Panc1 (cell line): ENCODE measurements at regions not wholly inside any gene's neighbourhood (a gene's known extent, or its start where the extent isn't known, plus 50 kb on each side); places are given as distances from the start of the nearest gene placed in this dataset.
A peak's percentile ranks its signal among the peaks of the same experiment; 100 is the strongest.

Experiments
- ATAC-seq: fragments of 200-7000 bp; cut with Tn5 transposase; 2 replicates; pipeline ENCODE4 v1.9.1; 2020; ENCODE audit warnings: mild to moderate bottlenecking, moderate library complexity
- BruUV-seq: library from RNA; stranded (reverse); fragments of 400-500 nt; replicated peaks from 2 replicates; lab custom pipeline; 2021; lab: Mats Ljungman, UMichigan
- CTCF ChIA-PET: fragments of 300-600 bp; sonication (Branson Sonifier 250); formaldehyde crosslinking; loops from one replicate; lab custom pipeline; 2022; ENCODE audit warnings: antibody characterized with exemption; lab: Charles Lee
- POLR2A ChIA-PET: fragments of 300-600 bp; sonication (Branson Sonifier 250); formaldehyde crosslinking; loops from one replicate; lab custom pipeline; 2022; ENCODE audit warnings: antibody characterized with exemption; lab: Charles Lee
- DNase-seq: peaks from one replicate; pipeline ENCODE4 v3.0.0-alpha.2; 2010; ENCODE audit warnings: low read depth, low spot score
- H3K27ac ChIP-seq: 2 replicates; pipeline ENCODE4 v1.5.1; 2011; ENCODE audit warnings: mild to moderate bottlenecking, low read length, inconsistent platforms
- H3K27me3 ChIP-seq: fragments of 200-500 bp; sonication (Bioruptor generic); 2 replicates; pipeline ENCODE4 v1.6.0; 2014; ENCODE audit warnings: low read length, inconsistent platforms; ENCODE audit not compliant: control insufficient read depth, insufficient read depth
- H3K36me3 ChIP-seq: fragments of 200-500 bp; sonication (Bioruptor generic); 2 replicates; pipeline ENCODE4 v1.5.1; 2014; ENCODE audit warnings: inconsistent platforms, mild to moderate bottlenecking, low read length, moderate library complexity; ENCODE audit not compliant: control insufficient read depth, insufficient read depth
- H3K4me1 ChIP-seq: 2 replicates; pipeline ENCODE4 v1.5.1; 2011; ENCODE audit warnings: inconsistent platforms, mild to moderate bottlenecking, low read length, moderate library complexity; ENCODE audit not compliant: control insufficient read depth, insufficient read depth
- H3K4me3 ChIP-seq, 2 experiments: 2 replicates each; pipeline ENCODE4 v1.5.1; 2011 to 2012; ENCODE audit warnings: low read depth in 2 of 2, low read length in 2 of 2, mild to moderate bottlenecking in 2 of 2, inconsistent platforms in 1 of 2, moderate library complexity in 1 of 2
- H3K9me3 ChIP-seq: fragments of 200-500 bp; sonication (Bioruptor generic); 2 replicates; pipeline ENCODE4 v1.5.1; 2014; ENCODE audit warnings: low read depth, mild to moderate bottlenecking, inconsistent platforms, low read length, moderate library complexity; ENCODE audit not compliant: control insufficient read depth, insufficient read depth
- POLR2AphosphoS5 ChIP-seq: IDR thresholded peaks from 2 replicates; pipeline ENCODE4 v1.6.1; 2012; ENCODE audit warnings: mild to moderate bottlenecking, low read depth, low read length, moderate library complexity
- SIN3A ChIP-seq: IDR thresholded peaks from 2 replicates; pipeline ENCODE4 v1.6.1; 2012; ENCODE audit warnings: low read depth, mild to moderate bottlenecking, low read length, moderate library complexity, borderline replicate concordance; ENCODE audit not compliant: insufficient read depth
- TCF7L2 ChIP-seq: IDR thresholded peaks from 2 replicates; pipeline ENCODE4 v1.6.1; 2011; ENCODE audit warnings: mild to moderate bottlenecking, low read depth, low read length, inconsistent platforms
- in situ Hi-C: cut with HindIII; loops from 2 replicates; pipeline ENCODE4 v1.10.0; 2016; ENCODE audit warnings: low sequenced_read_pairs, low pct_unique_long_range_greater_than_20kb
- intact Hi-C: fragments of 100-400 bp; cut with micrococcal nuclease; formaldehyde crosslinking; loops from one replicate; pipeline ENCODE4 v1.10.0; 2022; ENCODE audit not compliant: unreplicated experiment
- TF ChIP-seq, protein P1 (sequence below): fragments of 450-650 bp; IDR thresholded peaks from 2 replicates; pipeline ENCODE4 v1.5.1; 2017; ENCODE audit warnings: mild to moderate bottlenecking
- TF ChIP-seq, protein P2 (sequence below), 2 experiments: IDR thresholded peaks; 2 replicates each; pipeline ENCODE4 v1.6.1; 2011 to 2012; ENCODE audit warnings: low read depth in 2 of 2, control low read depth in 1 of 2, low read length in 1 of 2, mild to moderate bottlenecking in 1 of 2, moderate library complexity in 1 of 2; ENCODE audit not compliant: insufficient read depth in 1 of 2

DNA sequence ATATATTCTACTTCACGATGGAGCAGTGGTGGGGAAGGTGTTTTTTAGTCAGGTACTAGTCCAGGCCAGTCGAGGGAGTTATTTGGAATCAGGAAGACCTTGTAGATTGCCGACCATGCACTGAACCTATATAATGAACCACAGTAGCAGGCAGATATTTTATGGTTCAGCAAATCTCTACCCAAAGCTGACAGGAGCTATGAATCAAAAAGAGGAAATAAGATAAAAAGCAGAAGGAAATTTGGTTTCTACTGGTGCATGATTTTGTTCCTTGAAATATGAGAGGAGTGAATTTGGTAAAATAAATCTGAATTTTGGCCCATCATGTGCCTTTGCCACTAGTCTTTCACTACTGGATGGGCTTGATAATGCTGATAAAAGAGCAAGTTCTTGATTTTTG lies 924.3 kb upstream of the DIAPH2 start:
- Histone ChIP-seq H3K27ac (no peak overlapping the region), H3K27me3 (no peaks in the 10 kb centered on the region), H3K9me3 (no peaks in the 10 kb centered on the region), H3K36me3 (no peaks in the 10 kb centered on the region), H3K4me1 (no peaks in the 10 kb centered on the region), H3K4me3 (no peak overlapping the region)
- intact Hi-C loops (no loop called here), in situ Hi-C loops (no loop called here)
- TF ChIP-seq, protein P1, sequence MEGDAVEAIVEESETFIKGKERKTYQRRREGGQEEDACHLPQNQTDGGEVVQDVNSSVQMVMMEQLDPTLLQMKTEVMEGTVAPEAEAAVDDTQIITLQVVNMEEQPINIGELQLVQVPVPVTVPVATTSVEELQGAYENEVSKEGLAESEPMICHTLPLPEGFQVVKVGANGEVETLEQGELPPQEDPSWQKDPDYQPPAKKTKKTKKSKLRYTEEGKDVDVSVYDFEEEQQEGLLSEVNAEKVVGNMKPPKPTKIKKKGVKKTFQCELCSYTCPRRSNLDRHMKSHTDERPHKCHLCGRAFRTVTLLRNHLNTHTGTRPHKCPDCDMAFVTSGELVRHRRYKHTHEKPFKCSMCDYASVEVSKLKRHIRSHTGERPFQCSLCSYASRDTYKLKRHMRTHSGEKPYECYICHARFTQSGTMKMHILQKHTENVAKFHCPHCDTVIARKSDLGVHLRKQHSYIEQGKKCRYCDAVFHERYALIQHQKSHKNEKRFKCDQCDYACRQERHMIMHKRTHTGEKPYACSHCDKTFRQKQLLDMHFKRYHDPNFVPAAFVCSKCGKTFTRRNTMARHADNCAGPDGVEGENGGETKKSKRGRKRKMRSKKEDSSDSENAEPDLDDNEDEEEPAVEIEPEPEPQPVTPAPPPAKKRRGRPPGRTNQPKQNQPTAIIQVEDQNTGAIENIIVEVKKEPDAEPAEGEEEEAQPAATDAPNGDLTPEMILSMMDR: no peak
- TF ChIP-seq, protein P2, sequence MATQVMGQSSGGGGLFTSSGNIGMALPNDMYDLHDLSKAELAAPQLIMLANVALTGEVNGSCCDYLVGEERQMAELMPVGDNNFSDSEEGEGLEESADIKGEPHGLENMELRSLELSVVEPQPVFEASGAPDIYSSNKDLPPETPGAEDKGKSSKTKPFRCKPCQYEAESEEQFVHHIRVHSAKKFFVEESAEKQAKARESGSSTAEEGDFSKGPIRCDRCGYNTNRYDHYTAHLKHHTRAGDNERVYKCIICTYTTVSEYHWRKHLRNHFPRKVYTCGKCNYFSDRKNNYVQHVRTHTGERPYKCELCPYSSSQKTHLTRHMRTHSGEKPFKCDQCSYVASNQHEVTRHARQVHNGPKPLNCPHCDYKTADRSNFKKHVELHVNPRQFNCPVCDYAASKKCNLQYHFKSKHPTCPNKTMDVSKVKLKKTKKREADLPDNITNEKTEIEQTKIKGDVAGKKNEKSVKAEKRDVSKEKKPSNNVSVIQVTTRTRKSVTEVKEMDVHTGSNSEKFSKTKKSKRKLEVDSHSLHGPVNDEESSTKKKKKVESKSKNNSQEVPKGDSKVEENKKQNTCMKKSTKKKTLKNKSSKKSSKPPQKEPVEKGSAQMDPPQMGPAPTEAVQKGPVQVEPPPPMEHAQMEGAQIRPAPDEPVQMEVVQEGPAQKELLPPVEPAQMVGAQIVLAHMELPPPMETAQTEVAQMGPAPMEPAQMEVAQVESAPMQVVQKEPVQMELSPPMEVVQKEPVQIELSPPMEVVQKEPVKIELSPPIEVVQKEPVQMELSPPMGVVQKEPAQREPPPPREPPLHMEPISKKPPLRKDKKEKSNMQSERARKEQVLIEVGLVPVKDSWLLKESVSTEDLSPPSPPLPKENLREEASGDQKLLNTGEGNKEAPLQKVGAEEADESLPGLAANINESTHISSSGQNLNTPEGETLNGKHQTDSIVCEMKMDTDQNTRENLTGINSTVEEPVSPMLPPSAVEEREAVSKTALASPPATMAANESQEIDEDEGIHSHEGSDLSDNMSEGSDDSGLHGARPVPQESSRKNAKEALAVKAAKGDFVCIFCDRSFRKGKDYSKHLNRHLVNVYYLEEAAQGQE (IDR thresholded peaks at IDR 0.05; ENCODE audit: insufficient read depth in 1 of 2, low read depth in 2 of 2, low read length in 1 of 2): no peak
- TF ChIP-seq TCF7L2 (no peak), POLR2AphosphoS5 (no peak), SIN3A (no peak)
- CTCF ChIA-PET: no interaction called here
- ATAC-seq (no peak), DNase-seq (no peak)
- BruUV-seq: no TSS peak
- POLR2A ChIA-PET: no interaction called here

DNA sequence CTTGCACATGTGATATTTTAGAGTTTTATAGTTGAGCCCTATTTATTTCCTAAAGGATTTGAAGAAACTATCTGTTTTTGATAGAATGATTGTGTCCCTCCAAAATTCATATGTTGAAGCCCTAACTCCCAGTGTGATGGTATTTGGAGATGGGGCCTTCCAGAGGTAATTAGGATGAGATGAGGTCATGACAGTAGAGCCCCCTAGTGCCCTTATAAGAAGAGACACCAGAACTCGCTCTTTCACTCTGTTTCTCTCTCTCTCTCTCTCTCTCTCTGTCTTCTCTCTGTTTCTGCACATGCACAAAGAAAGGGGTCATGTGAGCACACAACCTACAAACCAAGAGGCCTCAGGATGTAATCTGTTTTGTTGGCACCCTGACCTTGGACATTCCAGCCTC lies 921.9 kb upstream of the DIAPH2 start:
- DNase-seq (no peak), ATAC-seq (no peak)
- no peaks in the 10 kb centered on the region for H3K36me3 ChIP-seq
- no peak overlapping the region for H3K27ac ChIP-seq
- POLR2A ChIA-PET: no interaction called here
- intact Hi-C loops: no loop called here
- no peaks in the 10 kb centered on the region for H3K27me3 ChIP-seq
- no peaks in the 10 kb centered on the region for H3K4me1 ChIP-seq
- in situ Hi-C loops: no loop called here
- no peak for TF ChIP-seq TCF7L2
- TF ChIP-seq, protein P1: peak; percentile 22; the same call in 1 of the 2 replicates
- BruUV-seq: no TSS peak
- H3K9me3 ChIP-seq: no peaks in the 10 kb centered on the region
- H3K4me3 ChIP-seq: no peak overlapping the region
- CTCF ChIA-PET: interaction anchor here (0.5 kb wide), 1 partner anchor 211 kb away, joined by 5 read pairs; no protein-coding TSS in a partner anchor
